Progenitor cell of endocrine pancreas (in vitro differentiated cells): ENCODE measurements at regions not wholly inside any gene's neighbourhood (a gene's known extent, or its start where the extent isn't known, plus 50 kb on each side); places are given as distances from the start of the nearest gene placed in this dataset.

Source experiments
- DNase-seq: peaks from one replicate; pipeline ENCODE4 v3.0.0; 2021; ENCODE audit warnings: low spot score; ENCODE audit not compliant: unreplicated experiment
- H3K27ac Mint-ChIP-seq: 2 replicates; pipeline ENCODE4 v1.8.0; 2021; ENCODE audit warnings: mild to moderate bottlenecking, moderate library complexity, mixed read lengths
- H3K27me3 Mint-ChIP-seq: 2 replicates; pipeline ENCODE4 v1.8.0; 2021; ENCODE audit warnings: mixed read lengths
- H3K36me3 Mint-ChIP-seq: 2 replicates; pipeline ENCODE4 v1.8.0; 2022; ENCODE audit warnings: mixed read lengths; ENCODE audit not compliant: insufficient read depth
- H3K4me1 Mint-ChIP-seq: 2 replicates; pipeline ENCODE4 v1.8.0; 2021; ENCODE audit warnings: low read depth, mixed read lengths
- H3K4me3 Mint-ChIP-seq: 2 replicates; pipeline ENCODE4 v1.8.0; 2021; ENCODE audit warnings: low read depth, mild to moderate bottlenecking, moderate library complexity, mixed read lengths
- H3K9me3 Mint-ChIP-seq: 2 replicates; pipeline ENCODE4 v1.8.0; 2021; ENCODE audit warnings: low read depth, mixed read lengths
- TF ChIP-seq, protein P1 (sequence below): fragments of 200-600 bp; sonication (generic); IDR thresholded peaks from one replicate; pipeline ENCODE4 v1.5.0; 2021; ENCODE audit warnings: antibody characterized with exemption, mild to moderate bottlenecking; ENCODE audit not compliant: unreplicated experiment

DNA sequence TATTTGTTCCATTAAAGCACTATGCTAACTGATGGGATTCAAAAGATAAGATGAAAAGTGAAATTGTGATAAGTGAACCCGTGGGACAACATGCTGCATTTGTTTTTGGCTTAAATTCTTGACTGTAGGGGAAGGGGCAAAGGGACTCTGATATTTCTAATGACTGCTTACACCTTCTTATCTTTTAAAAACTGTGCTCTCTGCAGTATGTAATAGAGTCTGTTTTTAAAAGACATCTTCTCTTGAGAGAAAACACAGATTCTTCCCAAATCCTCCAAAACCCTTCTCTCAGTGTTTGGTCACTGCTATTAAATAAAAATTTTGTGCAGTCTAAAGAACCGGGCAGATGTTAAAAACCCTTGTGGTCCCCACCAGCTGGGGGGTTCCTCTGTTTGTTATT is 327.8 kb upstream of the FANCL start:
- H3K4me3 Mint-ChIP-seq: no peak overlapping the region
- no peak overlapping the region for H3K27ac Mint-ChIP-seq
- H3K4me1 Mint-ChIP-seq: peaks cover 5% of the 10 kb centered on the region
- H3K9me3 Mint-ChIP-seq: no peaks in the 10 kb centered on the region
- no peaks in the 10 kb centered on the region for H3K36me3 Mint-ChIP-seq
- DNase-seq: no peak
- H3K27me3 Mint-ChIP-seq: no peaks in the 10 kb centered on the region
- TF ChIP-seq, protein P1, sequence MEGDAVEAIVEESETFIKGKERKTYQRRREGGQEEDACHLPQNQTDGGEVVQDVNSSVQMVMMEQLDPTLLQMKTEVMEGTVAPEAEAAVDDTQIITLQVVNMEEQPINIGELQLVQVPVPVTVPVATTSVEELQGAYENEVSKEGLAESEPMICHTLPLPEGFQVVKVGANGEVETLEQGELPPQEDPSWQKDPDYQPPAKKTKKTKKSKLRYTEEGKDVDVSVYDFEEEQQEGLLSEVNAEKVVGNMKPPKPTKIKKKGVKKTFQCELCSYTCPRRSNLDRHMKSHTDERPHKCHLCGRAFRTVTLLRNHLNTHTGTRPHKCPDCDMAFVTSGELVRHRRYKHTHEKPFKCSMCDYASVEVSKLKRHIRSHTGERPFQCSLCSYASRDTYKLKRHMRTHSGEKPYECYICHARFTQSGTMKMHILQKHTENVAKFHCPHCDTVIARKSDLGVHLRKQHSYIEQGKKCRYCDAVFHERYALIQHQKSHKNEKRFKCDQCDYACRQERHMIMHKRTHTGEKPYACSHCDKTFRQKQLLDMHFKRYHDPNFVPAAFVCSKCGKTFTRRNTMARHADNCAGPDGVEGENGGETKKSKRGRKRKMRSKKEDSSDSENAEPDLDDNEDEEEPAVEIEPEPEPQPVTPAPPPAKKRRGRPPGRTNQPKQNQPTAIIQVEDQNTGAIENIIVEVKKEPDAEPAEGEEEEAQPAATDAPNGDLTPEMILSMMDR: no peak

DNA sequence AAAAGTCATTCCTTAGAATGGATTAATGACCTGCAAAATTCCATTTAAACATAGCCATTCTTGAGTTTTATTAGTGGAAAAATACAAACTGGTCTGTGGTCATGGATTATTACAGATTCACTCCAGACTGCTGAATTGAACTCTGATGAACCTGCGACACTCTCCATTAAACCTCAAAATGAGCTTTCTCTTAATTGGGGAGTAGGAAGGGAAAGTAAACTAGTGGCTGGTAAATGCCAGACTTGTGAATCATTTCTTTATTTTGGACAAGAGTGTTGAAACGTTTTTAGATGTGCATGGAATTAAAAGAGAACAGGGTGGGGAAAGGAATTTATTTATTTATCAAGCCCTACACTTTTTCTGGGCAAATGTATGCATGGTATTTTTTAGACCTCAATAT is 321.2 kb upstream of the FANCL start:
- no peaks in the 10 kb centered on the region for H3K9me3 Mint-ChIP-seq
- TF ChIP-seq, protein P1: no peak
- no peak overlapping the region for H3K27ac Mint-ChIP-seq
- H3K4me1 Mint-ChIP-seq: no peaks in the 10 kb centered on the region
- no peak for DNase-seq
- no peak overlapping the region for H3K4me3 Mint-ChIP-seq
- no peaks in the 10 kb centered on the region for H3K27me3 Mint-ChIP-seq
- H3K36me3 Mint-ChIP-seq: no peaks in the 10 kb centered on the region

DNA sequence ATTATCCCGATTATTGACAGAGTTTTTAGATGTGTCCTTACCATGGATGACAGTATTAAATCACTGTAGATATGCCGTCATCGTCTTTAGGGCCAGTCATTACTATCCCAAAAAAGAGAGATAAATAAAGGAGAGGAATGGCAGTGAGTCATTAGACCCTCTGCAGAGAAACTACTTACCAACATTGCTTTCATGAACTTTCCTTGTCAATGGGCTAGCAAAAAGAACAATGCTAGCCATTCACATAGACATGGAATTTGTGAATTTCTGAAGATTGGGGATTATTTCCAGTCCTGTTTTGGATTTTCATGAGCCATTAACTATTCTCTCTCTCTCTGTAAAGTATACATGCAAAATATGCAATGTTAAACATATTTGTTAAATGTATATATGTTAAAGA is 319.4 kb upstream of the FANCL start:
- Mint-ChIP-seq H3K27ac (no peak overlapping the region), H3K27me3 (no peaks in the 10 kb centered on the region), H3K9me3 (no peaks in the 10 kb centered on the region), H3K36me3 (no peaks in the 10 kb centered on the region), H3K4me3 (no peak overlapping the region), H3K4me1 (no peaks in the 10 kb centered on the region)
- DNase-seq: no peak
- TF ChIP-seq, protein P1: no peak

DNA sequence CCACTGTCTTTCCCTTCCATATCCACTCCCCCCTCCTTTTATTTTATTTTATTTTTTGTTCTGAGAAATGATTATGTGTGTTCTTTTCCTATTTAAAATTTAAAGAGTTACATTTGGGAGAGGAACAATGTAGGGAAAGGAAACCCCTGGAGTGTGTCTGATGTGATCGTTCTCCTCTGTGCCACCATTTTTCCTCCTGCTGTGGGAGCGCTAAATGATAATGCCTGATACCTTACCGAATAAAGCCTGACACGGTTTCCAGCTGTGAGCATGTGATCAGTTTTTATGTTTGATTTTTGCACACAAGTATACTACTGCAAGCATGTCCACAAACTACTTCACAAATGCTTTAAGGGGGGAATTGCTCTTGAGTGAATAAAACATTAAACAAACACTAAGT is 317.8 kb upstream of the FANCL start:
- TF ChIP-seq, protein P1: no peak
- Mint-ChIP-seq H3K4me1 (no peaks in the 10 kb centered on the region), H3K27ac (no peak overlapping the region), H3K9me3 (no peaks in the 10 kb centered on the region), H3K4me3 (no peak overlapping the region), H3K27me3 (no peaks in the 10 kb centered on the region), H3K36me3 (no peaks in the 10 kb centered on the region)
- DNase-seq: no peak

DNA sequence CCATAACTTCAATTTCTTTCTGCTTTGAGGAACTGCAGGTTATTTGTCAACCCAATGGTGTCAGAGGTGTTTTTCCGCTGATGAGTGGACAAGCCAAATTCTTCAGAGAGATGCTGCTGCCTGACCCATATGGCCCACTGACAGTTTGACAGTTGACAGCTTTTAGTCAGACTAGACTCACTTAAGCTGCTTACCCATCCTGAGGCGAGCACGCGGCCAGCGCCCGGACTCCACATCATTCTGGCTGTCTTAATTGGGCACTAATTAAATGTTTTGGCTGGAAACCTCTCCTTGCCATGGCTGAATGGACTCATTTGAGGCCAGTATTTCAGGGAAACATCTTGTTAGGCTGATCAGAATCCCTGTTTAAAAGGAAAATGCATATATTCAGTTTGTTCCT is 316.1 kb upstream of the FANCL start:
- TF ChIP-seq, protein P1: no peak
- H3K36me3 Mint-ChIP-seq: no peaks in the 10 kb centered on the region
- H3K9me3 Mint-ChIP-seq: no peaks in the 10 kb centered on the region
- no peaks in the 10 kb centered on the region for H3K4me1 Mint-ChIP-seq
- H3K27ac Mint-ChIP-seq: no peak overlapping the region
- DNase-seq: no peak
- H3K27me3 Mint-ChIP-seq: no peaks in the 10 kb centered on the region
- no peak overlapping the region for H3K4me3 Mint-ChIP-seq
